ENCODE measurements at regions not wholly inside any gene's neighbourhood (a gene's known extent, or its start where the extent isn't known, plus 50 kb on each side); places are given as distances from the start of the nearest gene placed in this dataset.
A peak's percentile ranks its signal among the peaks of the same experiment; 100 is the strongest.

DNA sequence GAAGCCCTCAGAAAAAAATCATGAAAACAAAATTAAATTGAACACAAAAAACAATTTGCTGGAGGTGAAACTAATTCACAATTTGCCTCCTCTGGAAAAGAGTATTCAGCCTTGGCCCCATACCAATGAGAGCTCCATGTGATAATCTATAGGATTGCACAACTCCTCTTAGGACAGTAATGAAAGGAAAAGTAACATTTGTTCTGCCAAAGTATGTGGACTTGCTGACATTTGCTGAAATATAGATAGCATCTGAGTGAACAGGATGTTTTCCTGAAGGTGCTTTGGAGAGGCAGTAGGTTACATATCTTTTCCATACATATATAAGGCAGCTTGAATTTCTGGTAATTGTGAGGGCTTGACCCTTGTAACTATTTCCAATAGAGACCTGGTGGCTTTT is 122.8 kb downstream of the OR4C45 start:
- H3K27me3 ChIP-seq, result no peaks in the 10 kb centered on the region
- H3K4me1 ChIP-seq, result no peaks in the 10 kb centered on the region
- TF ChIP-seq, protein P1, sequence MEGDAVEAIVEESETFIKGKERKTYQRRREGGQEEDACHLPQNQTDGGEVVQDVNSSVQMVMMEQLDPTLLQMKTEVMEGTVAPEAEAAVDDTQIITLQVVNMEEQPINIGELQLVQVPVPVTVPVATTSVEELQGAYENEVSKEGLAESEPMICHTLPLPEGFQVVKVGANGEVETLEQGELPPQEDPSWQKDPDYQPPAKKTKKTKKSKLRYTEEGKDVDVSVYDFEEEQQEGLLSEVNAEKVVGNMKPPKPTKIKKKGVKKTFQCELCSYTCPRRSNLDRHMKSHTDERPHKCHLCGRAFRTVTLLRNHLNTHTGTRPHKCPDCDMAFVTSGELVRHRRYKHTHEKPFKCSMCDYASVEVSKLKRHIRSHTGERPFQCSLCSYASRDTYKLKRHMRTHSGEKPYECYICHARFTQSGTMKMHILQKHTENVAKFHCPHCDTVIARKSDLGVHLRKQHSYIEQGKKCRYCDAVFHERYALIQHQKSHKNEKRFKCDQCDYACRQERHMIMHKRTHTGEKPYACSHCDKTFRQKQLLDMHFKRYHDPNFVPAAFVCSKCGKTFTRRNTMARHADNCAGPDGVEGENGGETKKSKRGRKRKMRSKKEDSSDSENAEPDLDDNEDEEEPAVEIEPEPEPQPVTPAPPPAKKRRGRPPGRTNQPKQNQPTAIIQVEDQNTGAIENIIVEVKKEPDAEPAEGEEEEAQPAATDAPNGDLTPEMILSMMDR (IDR thresholded peaks at IDR 0.05), result no peak
- TF ChIP-seq POLR2AphosphoS5 (IDR thresholded peaks at IDR 0.05) (no peak), POLR2A (IDR thresholded peaks at IDR 0.05) (no peak), EP300 (IDR thresholded peaks at IDR 0.05) (no peak)
- peaks cover 0 to 2% (median 0%) of the 10 kb centered on the region in 4 donors for H3K9me3 ChIP-seq
- ATAC-seq (ENCODE audit: low FRiP score in 2 of 2) (no peak), DNase-seq (no peak)
- no peak overlapping the region for H3K27ac ChIP-seq
- no peak overlapping the region for H3K4me3 ChIP-seq
- no peaks in the 10 kb centered on the region for H3K36me3 ChIP-seq

DNA sequence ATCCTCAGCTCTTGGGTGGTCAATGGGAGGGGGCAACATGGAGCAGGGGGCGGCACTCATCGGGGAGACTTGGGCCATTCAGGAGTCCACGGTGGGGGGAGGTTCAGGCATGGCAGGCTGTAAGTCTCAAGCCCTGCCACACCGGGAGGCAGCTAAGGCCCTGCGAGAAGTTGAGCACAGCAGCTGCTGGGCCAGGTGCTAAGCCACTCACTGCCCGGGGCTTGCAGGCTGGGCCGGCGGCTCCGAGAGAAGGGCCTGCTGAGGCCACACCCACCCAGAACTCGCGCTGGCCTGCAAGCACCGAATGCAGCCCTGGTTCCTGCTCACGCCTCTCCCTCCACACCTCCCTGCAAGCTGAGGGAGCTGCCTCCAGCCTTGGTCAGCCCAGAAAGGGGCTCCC is 131.4 kb downstream of the OR4C45 start:
- H3K9me3 ChIP-seq, result peaks cover 0 to 11% (median 0%) of the 10 kb centered on the region in 4 donors
- TF ChIP-seq POLR2AphosphoS5 (IDR thresholded peaks at IDR 0.05) (no peak), EP300 (IDR thresholded peaks at IDR 0.05) (no peak), POLR2A (IDR thresholded peaks at IDR 0.05) (no peak)
- TF ChIP-seq, protein P1 (IDR thresholded peaks at IDR 0.05), result no peak
- no peaks in the 10 kb centered on the region for H3K27me3 ChIP-seq
- H3K27ac ChIP-seq, result no peak overlapping the region
- 84 to 100% methylated on average over 4 to 8 of the region's 13 CpGs for WGBS, 2 donors
- no peaks in the 10 kb centered on the region for H3K36me3 ChIP-seq
- peak in 1 of 2 donors; percentile 50 for DNase-seq
- H3K4me3 ChIP-seq, result no peak overlapping the region
- ATAC-seq (ENCODE audit: low FRiP score in 2 of 2), result peak in 1 of 2 donors; percentile 59
- no peaks in the 10 kb centered on the region for H3K4me1 ChIP-seq

DNA sequence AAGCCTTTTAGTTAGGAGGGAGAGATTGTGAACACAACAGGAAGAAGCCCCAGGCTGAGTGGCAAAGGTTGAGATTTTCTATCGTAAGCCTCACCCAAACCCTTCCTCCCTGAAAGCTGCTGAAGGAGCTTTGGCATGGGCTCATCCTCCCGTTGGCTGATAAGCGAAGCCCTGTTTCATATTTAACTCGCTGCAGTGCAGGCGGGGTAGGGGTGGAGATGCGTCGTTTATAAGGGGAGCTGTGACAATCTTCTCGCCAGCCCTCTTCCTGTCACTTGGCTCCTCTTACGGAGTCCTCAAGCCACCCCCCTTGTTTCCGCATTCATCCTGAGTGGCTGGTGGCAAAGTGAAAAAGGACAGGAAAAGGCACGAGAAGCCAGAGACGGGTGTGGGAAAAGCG is 137.0 kb downstream of the OR4C45 start:
- no peak overlapping the region for H3K4me3 ChIP-seq
- no peak for ATAC-seq (ENCODE audit: low FRiP score in 2 of 2)
- TF ChIP-seq, protein P1 (IDR thresholded peaks at IDR 0.05), result no peak
- no peak for TF ChIP-seq POLR2AphosphoS5 (IDR thresholded peaks at IDR 0.05)
- TF ChIP-seq POLR2A (IDR thresholded peaks at IDR 0.05), result no peak
- TF ChIP-seq EP300 (IDR thresholded peaks at IDR 0.05), result no peak
- 80 to 92% methylated on average over 13 of the region's 13 CpGs for WGBS, 2 donors
- H3K9me3 ChIP-seq, result peaks cover 0 to 8% (median 1%) of the 10 kb centered on the region in 4 donors
- H3K36me3 ChIP-seq, result no peaks in the 10 kb centered on the region
- H3K4me1 ChIP-seq, result no peaks in the 10 kb centered on the region
- H3K27me3 ChIP-seq, result no peaks in the 10 kb centered on the region
- DNase-seq, result no peak
- H3K27ac ChIP-seq, result no peak overlapping the region

DNA sequence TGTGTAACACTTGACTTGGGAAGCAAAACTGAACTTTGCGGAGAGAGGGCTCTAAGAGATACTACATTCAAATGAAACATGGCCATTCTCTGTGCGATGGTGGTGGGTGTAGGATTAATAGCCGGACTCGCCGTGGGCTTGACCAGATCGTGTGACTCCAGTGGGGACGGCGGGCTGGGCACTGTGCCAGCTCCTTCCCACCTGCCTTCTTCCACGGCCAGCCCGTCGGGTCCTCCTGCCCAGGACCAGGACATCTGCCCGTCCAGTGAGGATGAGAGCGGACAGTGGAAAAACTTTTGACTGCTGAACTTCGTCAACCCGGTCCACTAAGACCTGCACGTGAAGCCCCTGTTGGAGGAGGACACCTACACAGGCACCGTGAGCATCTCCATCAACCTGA is 137.4 kb downstream of the OR4C45 start:
- peaks cover 0 to 8% (median 1%) of the 10 kb centered on the region in 4 donors for H3K9me3 ChIP-seq
- no peaks in the 10 kb centered on the region for H3K4me1 ChIP-seq
- H3K27me3 ChIP-seq, result no peaks in the 10 kb centered on the region
- H3K36me3 ChIP-seq, result no peaks in the 10 kb centered on the region
- H3K4me3 ChIP-seq, result no peak overlapping the region
- ATAC-seq (ENCODE audit: low FRiP score in 2 of 2), result no peak
- H3K27ac ChIP-seq, result no peak overlapping the region
- TF ChIP-seq POLR2A (IDR thresholded peaks at IDR 0.05), result no peak
- no peak for TF ChIP-seq EP300 (IDR thresholded peaks at IDR 0.05)
- TF ChIP-seq, protein P1 (IDR thresholded peaks at IDR 0.05), result no peak
- no peak for TF ChIP-seq POLR2AphosphoS5 (IDR thresholded peaks at IDR 0.05)
- DNase-seq, result peak in 1 of 2 donors; percentile 73
- 89% methylated on average over 10 to 17 of the region's 17 CpGs for WGBS, 2 donors

DNA sequence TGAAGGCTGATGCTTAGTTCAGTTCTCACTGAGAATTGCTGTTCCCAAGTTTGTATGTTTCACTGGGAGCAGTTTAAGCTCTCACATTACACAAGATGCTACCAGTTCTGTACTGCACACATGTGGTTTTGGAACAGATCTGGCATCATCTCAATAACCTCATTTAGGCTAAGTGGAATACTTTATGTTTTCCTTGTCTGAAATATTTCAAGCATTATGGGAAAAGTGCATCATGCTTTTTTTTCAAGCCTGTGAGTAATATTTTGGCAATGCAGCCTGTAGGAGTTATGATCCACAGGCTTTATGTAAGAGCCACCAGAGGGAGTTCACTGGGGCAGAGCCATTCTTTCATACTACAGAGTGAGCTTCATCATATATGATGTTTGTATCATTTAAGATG is 141.5 kb downstream of the OR4C45 start:
- Histone ChIP-seq H3K36me3 (no peaks in the 10 kb centered on the region), H3K27me3 (no peaks in the 10 kb centered on the region), H3K4me1 (no peaks in the 10 kb centered on the region), H3K4me3 (no peak overlapping the region), H3K27ac (no peak overlapping the region), H3K9me3 (peaks cover 0 to 3% (median 0%) of the 10 kb centered on the region in 4 donors)
- no peak for TF ChIP-seq POLR2A (IDR thresholded peaks at IDR 0.05)
- TF ChIP-seq, protein P1 (IDR thresholded peaks at IDR 0.05), result peak in 1 of 6 experiments; percentile 20
- ATAC-seq (ENCODE audit: low FRiP score in 2 of 2), result peak; percentile 65 to 72
- DNase-seq, result no peak
